Omental fat pad (tissue), 3 donors: ENCODE measurements at regions not wholly inside any gene's neighbourhood (a gene's known extent, or its start where the extent isn't known, plus 50 kb on each side); places are given as distances from the start of the nearest gene placed in this dataset.

ENCODE experiments used
- ATAC-seq: fragments of 150-250 bp; one replicate; pipeline ENCODE4 v1.9.1; 2016; ENCODE audit warnings: mild to moderate bottlenecking, moderate library complexity; ENCODE audit not compliant: low FRiP score
- DNase-seq: peaks from one replicate; pipeline ENCODE4 v3.0.0-alpha.2; 2019; ENCODE audit warnings: low spot score
- TF ChIP-seq, protein P1 (sequence below), 3 donors: fragments of 450-650 bp; IDR thresholded peaks; one replicate each; pipeline ENCODE4 v1.5.1; 2016 to 2017; ENCODE audit warnings: antibody characterized with exemption in 3 of 3, mild to moderate bottlenecking in 3 of 3, moderate library complexity in 2 of 3

DNA sequence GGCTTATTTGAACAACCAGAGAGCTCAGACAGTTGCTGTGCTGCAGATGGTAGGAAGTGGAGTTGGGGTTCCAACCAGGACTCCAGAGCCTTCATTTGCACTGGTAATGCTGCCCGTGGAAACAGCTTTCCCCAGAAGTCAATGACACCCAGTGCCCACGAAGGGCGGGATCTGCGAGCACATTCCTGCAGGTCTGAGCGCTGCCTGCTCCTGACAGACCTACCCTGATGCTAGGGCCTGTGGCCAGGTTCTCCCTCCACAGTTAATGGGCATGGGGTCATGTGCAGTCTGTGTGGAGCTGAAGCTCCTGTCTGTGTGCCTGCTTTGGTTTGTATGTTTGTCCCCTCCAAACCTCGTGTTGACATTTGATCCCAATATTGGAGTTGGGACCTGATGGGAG is 299.0 kb upstream of the HS6ST1 start:
- DNase-seq (no peak), ATAC-seq (no peak)
- TF ChIP-seq, protein P1, sequence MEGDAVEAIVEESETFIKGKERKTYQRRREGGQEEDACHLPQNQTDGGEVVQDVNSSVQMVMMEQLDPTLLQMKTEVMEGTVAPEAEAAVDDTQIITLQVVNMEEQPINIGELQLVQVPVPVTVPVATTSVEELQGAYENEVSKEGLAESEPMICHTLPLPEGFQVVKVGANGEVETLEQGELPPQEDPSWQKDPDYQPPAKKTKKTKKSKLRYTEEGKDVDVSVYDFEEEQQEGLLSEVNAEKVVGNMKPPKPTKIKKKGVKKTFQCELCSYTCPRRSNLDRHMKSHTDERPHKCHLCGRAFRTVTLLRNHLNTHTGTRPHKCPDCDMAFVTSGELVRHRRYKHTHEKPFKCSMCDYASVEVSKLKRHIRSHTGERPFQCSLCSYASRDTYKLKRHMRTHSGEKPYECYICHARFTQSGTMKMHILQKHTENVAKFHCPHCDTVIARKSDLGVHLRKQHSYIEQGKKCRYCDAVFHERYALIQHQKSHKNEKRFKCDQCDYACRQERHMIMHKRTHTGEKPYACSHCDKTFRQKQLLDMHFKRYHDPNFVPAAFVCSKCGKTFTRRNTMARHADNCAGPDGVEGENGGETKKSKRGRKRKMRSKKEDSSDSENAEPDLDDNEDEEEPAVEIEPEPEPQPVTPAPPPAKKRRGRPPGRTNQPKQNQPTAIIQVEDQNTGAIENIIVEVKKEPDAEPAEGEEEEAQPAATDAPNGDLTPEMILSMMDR (IDR thresholded peaks at IDR 0.05): no peak

DNA sequence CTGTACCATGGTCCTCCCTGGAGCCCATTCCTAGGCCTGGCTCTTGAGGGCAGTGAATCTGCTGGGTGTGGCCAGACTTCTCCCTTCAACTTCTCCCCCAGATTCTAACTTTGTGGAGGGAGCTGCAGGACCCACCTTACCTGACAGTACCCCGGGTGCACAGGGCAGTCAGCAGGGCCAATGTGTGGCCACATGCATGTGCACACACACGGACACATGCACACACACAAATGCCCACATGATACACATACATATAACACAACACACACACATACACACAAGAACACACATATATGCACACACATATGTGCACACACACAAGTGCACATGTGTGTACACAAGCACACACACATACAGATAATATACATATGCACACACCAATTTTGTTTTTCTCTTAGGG is 300.0 kb upstream of the HS6ST1 start:
- no peak for ATAC-seq
- TF ChIP-seq, protein P1 (IDR thresholded peaks at IDR 0.05): no peak
- no peak for DNase-seq

DNA sequence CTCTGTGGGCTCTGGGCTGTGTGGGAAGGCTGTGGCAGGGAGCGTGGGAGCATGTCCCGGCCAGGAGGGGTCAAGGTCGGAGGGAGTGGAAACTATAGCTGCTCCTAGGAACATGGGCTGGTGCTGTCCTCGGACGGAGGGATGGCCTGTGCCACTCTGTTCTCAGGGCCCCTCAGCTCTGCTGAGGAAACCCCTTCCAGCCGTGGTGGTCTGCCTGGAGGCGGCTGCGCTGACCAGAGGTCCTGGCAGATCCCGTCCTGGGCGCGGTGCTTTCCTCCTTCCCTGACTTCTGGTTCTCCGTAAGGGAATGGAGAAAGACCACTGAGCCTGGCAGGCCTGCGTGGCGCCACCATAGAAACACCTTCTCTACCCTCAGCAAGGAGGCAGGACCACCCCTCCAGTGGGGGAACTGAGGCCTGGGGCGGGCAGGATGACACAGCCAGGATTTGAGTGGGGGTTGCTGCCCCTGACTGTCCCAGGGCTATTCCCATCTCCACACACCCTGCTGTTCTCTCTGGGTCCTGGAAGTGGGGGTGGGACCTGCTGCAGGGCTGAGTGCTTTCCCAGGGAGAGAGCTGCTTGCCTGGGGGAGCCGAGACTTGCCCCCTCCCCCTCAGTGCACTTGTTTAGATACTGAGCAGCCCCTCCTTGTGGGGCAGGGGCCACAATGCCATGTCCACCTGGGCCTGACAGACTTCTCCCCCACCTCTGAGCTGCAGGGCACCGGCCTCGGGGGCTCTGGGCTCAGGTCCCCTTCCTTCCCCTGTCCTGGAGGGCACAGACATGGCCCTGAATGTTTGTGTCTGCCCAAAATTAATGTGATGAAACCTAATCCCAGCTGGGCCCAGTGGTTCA is 301.0 kb upstream of the HS6ST1 start:
- DNase-seq: no peak

DNA sequence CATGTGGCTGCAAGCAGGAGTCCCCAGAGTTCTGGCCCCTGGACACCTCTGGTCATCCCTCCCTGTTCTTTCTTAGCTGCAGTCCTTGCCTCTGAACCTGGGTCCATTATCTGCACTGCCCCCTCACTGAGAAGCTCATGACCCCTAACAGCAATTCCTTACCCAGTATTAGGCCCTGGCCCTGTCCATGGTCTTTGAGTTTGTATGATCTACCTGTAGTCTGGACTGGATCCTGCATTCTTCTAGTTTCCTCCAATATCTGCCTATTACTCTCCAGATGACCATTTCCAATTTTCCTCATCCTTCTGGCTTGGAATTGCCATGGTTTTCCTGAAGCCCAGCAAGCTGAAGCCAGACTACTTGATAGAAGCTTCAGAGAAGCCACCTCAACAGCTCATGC is 302.4 kb upstream of the HS6ST1 start:
- ATAC-seq: no peak
- TF ChIP-seq, protein P1 (IDR thresholded peaks at IDR 0.05): no peak
- DNase-seq: no peak

More for the DNA sequence above, 301.0 kb upstream of the HS6ST1 start:
- no peak for ATAC-seq
- TF ChIP-seq, protein P1 (IDR thresholded peaks at IDR 0.05): no peak

DNA sequence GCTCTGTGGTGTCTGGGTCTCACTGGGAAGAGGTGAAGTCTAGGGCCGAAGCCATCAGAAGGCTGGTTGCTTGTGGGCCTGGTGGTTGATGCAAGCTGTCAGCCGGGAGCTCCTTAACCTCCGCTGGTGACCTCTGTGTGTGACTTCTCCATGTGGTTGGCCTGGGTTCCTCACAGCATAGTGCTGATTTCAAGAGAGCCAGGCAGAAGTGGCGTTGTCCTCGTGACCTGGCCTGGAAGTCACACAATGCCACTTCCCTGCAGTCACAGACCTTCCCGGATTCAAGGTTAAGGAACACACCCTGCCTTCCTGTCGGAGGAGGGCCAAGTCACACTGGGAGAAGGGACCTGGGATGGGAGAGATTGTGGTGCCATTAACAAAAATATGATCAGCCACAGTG is 303.7 kb upstream of the HS6ST1 start:
- TF ChIP-seq, protein P1 (IDR thresholded peaks at IDR 0.05): no peak
- DNase-seq (no peak), ATAC-seq (no peak)

DNA sequence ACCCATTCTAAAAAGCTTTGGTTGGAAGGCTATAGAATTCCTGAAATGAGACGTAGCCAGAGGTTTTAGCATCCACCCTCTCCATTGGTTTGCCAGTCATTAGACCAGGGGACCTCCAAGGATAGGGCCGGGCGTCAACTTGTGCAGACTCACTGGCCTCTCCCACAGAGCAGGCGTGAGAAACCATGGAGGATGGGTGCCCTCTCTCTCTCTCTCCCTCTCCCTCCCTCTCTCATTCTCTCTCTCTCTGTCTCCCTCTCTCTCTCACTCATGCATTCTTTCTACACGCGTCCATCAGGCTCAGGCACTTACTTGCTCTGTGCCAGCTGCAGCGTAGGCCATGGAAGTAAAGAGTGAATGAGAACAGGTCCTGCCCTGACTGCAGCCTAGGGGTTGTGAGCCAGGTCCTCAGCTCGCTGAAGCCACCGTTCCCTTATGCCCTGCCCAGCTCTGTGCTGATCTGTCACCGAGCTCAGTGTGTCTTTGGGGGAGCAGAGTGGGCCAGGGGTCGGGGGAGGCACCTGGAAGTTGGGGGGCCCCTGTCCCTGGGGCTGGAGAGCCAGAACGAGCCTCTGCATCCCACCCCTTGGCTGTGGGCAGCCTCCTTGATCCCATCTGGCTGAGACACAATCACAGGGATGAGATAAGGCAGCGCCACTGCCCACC is 304.4 kb upstream of the HS6ST1 start:
- DNase-seq (no peak), ATAC-seq (no peak)
- TF ChIP-seq, protein P1 (IDR thresholded peaks at IDR 0.05): no peak
